Rectal smooth muscle tissue (tissue), 1 donor: ENCODE measurements at regions not wholly inside any gene's neighbourhood (a gene's known extent, or its start where the extent isn't known, plus 50 kb on each side); places are given as distances from the start of the nearest gene placed in this dataset.
"Not testable (repeated sequence)": the region's sequence is repeated elsewhere in the genome, so short reads cannot be mapped to it uniquely, and the experiment has no call there.

Source experiments
- H3K27ac ChIP-seq: one replicate; pipeline ENCODE4 v1.7.0; 2013; ENCODE audit warnings: low read depth, low read length, inconsistent platforms
- H3K27me3 ChIP-seq: one replicate; pipeline ENCODE4 v1.7.0; 2013; ENCODE audit warnings: low read length; ENCODE audit not compliant: control insufficient read depth, insufficient read depth
- H3K36me3 ChIP-seq: one replicate; pipeline ENCODE4 v1.7.0; 2013; ENCODE audit warnings: low read length; ENCODE audit not compliant: control insufficient read depth, insufficient read depth
- H3K4me1 ChIP-seq: one replicate; pipeline ENCODE4 v1.7.0; 2013; ENCODE audit warnings: low read length; ENCODE audit not compliant: control insufficient read depth, insufficient read depth
- H3K4me3 ChIP-seq: one replicate; pipeline ENCODE4 v1.7.0; 2013; ENCODE audit warnings: low read length
- H3K9ac ChIP-seq: one replicate; pipeline ENCODE4 v1.7.0; 2013; ENCODE audit warnings: low read length

DNA sequence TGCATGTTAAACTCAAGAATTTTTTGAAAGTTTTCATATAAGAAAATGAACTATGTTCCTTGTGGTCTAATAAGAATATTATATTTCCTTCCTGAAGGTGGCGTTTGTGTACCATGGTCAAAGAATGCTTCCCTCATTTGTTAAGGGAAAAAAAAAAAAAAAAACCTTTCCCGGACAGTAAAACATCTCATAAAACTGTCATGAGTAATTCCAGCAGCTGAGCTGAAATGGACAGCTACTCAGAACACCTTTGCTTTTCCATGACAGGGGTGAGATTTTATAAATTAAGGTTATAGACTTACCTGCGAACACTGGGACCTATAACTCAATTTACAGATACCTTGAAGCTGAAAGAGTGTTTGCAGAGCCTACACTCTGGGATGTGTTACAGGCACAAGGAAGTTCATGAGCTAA, 113.2 kb upstream of the RANBP3L start:
- Histone ChIP-seq H3K36me3 (no peaks in the 10 kb centered on the region), H3K4me1 (peaks cover 4% of the 10 kb centered on the region), H3K27me3 (no peaks in the 10 kb centered on the region), H3K4me3 (no peak overlapping the region), H3K9ac (no peak overlapping the region), H3K27ac (no peak overlapping the region)

DNA sequence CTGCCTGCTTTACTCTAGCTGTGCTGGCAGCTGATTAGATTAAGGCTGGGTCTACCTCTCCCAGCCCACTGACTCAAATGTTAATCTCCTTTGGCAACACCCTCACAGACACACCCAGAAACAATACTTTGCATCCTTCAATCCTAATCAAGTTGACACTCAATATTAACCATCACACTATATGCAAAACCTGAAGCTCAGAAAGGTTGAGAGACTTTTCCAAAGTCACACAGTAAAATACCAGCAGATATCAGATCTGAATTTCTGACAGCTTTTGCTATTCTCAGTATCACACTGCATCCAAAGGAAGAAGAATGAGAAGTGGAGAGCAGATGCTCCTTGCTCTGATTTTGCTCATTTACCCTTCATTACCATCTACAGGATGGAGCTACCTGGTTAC, 114.9 kb upstream of the RANBP3L start:
- Histone ChIP-seq H3K4me1 (peaks cover 4% of the 10 kb centered on the region), H3K27me3 (no peaks in the 10 kb centered on the region), H3K36me3 (no peaks in the 10 kb centered on the region), H3K9ac (no peak overlapping the region), H3K27ac (no peak overlapping the region), H3K4me3 (no peak overlapping the region)

DNA sequence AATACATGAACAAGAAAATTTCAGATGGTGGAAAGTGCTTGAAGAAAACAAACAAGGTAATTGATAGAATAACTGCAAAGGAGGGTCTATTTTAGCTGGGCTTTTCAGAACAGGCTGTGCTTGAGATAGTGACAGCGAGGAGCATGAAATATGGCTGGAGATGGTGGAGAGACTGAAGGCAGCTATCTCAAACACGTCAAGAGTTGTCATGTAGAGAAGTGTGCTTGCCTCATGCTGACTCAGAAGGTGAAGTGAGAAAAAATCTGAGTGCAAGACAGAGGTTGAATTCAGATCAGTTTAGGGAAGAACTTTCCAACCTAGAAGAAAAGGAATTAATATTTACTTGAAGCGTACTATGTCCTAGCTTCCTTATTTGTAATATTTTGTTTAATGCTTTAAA, 115.5 kb upstream of the RANBP3L start:
- Histone ChIP-seq H3K36me3 (no peaks in the 10 kb centered on the region), H3K27me3 (no peaks in the 10 kb centered on the region), H3K9ac (no peak overlapping the region), H3K27ac (no peak overlapping the region), H3K4me1 (peaks cover 4% of the 10 kb centered on the region), H3K4me3 (no peak overlapping the region)

- H3K4me3 ChIP-seq: no peak overlapping the region
- peaks cover 4% of the 10 kb centered on the region for H3K4me1 ChIP-seq
- H3K27me3 ChIP-seq: no peaks in the 10 kb centered on the region
- H3K27ac ChIP-seq: no peak overlapping the region
- no peaks in the 10 kb centered on the region for H3K36me3 ChIP-seq
- H3K9ac ChIP-seq: no peak overlapping the region
Measured at GRCh38 chr5:36417668-36418067, 116.0 kb upstream of the RANBP3L start.

DNA sequence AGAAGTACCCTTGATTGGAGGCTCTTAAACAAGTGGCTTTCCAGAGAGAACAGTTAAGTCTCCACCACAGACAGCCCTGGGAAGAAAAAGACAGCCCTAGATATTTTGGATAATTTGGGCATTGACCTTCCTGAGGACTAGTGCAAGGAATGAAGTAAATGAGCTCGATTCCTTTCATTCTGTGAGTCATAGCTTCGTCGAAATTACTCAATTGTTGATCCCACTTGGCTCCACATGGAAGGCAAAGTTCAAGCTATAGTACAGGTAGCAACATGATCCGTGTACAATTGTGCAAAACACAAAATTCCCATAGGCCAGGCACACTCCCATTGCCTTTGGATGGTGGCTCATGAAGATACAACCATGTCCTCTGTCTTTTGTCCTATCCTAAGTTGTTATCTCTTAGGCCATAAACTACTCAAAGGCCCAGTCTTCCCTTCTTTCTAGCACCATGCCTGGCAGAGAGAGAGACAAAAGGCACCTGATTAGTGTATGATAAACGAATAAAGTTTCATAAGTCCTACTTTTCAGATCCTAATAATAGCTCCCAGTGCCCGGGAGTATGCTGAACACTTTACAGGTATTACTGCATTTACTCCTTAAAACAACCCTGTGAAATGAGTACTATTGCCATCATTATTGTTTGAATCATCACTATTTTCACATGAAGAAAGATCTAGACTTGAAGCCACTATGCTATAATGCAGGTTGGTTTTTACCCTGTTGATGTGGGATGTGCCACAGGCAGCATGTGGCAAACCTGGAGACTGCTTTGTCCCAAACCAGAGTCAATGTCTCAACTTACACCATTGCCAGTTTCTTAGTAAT, 116.7 kb upstream of the RANBP3L start:
- no peak overlapping the region for H3K27ac ChIP-seq
- no peaks in the 10 kb centered on the region for H3K27me3 ChIP-seq

DNA sequence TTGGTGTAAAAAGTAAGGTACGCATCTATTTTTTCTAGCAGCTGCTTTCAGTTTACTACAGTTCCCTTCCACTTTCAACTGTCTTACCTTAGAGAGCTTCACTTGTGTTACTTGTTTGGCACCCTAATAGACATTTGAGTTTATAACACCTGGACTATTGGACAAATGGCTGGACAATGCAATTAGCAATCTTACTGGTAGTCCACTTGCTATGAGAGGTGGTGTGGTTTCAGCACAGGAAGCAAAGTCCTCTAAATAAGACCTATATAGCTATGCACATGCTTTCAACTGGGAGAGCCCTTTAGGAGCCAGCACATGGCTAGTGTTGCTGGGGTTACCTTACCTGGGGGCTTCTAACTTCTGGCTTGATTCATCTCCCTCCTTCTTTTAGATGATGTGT, 119.6 kb upstream of the RANBP3L start:
- no peak overlapping the region for H3K4me3 ChIP-seq
- H3K4me1 ChIP-seq: no peaks in the 10 kb centered on the region
- no peak overlapping the region for H3K27ac ChIP-seq
- H3K9ac ChIP-seq: no peak overlapping the region
- no peaks in the 10 kb centered on the region for H3K36me3 ChIP-seq
- H3K27me3 ChIP-seq: no peaks in the 10 kb centered on the region

More for the DNA sequence above, 116.7 kb upstream of the RANBP3L start:
- peaks cover 4% of the 10 kb centered on the region for H3K4me1 ChIP-seq
- no peak overlapping the region for H3K4me3 ChIP-seq
- no peaks in the 10 kb centered on the region for H3K36me3 ChIP-seq
- H3K9ac ChIP-seq: no peak overlapping the region

DNA sequence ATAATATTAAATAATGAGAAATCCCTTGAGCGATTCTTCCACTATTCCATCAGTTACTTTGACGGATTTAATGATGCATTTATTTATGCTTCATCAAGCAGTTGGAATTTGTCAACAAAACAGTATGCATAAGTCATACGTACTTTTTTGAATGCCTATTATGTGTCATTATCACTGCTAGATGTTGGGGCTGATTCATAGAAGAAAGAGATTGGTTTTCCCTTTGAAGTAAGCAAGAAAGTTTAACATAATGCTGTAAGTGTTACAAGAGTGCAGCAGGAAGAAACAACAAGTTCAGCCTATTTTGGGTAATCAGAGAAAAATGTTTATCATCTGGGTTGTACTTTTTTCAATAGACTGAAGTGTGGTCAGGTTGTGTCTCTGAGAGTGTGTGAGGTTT, 121.2 kb upstream of the RANBP3L start:
- no peaks in the 10 kb centered on the region for H3K4me1 ChIP-seq
- no peaks in the 10 kb centered on the region for H3K27me3 ChIP-seq
- no peaks in the 10 kb centered on the region for H3K36me3 ChIP-seq
- no peak overlapping the region for H3K9ac ChIP-seq
- H3K27ac ChIP-seq: no peak overlapping the region
- H3K4me3 ChIP-seq: no peak overlapping the region

DNA sequence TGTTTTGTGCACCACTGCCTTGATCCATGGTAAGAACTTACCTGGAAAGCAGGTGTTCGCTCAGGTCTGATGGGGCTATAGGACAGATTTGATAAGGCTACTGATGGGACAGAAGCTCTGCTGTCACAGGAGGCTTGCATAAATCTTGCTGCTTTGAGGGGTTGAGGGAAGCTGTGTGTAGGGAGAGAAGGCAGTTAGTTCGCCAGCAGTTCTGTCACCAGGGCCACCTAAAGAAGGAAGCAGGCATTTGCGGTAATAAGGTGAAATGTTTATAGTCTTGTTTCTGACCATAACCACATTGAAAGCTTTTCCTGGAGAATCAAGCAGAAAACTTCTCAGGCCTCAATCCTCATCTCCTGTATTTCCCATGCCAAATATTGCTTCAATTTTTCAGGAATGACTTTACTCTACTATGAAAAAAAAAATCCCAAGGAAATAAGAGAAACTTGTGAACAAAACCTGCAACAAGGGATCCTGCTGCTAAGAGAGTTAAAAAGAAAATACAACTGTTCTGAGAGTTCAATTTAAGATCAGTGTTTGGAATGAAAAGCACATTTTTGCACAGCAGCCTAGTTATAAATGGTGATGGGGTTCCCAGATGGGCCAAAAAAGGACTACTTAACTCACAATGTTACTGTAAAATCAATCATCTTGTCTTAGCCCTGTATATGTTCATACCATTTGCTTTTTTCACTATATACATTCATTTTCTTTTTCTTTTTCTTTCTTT, 122.0 kb upstream of the RANBP3L start:
- Histone ChIP-seq H3K4me3 (no peak overlapping the region), H3K27ac (no peak overlapping the region), H3K4me1 (no peaks in the 10 kb centered on the region), H3K36me3 (no peaks in the 10 kb centered on the region), H3K27me3 (no peaks in the 10 kb centered on the region), H3K9ac (no peak overlapping the region)

DNA sequence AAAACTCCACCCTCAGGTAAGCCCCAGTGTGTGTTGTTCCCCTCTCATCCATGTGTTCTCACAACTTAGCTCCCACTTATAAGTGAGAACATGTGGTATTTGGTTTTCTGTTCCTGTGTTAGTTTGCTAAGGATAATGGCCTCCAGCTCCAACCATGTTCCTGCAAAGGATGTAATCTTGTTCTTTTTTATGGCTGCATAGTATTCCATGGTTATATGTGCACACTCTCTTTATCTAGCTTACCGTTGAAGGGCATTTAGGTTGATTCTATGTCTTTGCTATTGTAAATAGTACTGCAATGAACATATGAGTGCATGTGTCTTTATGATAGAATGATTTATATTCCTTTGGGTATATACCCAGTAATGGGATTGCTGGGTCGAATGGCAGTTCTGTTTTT, 124.4 kb upstream of the RANBP3L start:
- not testable (repeated sequence) for H3K27me3 ChIP-seq, H3K4me3 ChIP-seq, H3K9ac ChIP-seq, H3K36me3 ChIP-seq, H3K4me1 ChIP-seq, H3K27ac ChIP-seq

- no peak overlapping the region for H3K27ac ChIP-seq
- no peaks in the 10 kb centered on the region for H3K4me1 ChIP-seq
- no peaks in the 10 kb centered on the region for H3K36me3 ChIP-seq
- no peak overlapping the region for H3K9ac ChIP-seq
- H3K4me3 ChIP-seq: no peak overlapping the region
- no peaks in the 10 kb centered on the region for H3K27me3 ChIP-seq
Measured at GRCh38 chr5:36435516-36435915, 133.8 kb upstream of the RANBP3L start.

DNA sequence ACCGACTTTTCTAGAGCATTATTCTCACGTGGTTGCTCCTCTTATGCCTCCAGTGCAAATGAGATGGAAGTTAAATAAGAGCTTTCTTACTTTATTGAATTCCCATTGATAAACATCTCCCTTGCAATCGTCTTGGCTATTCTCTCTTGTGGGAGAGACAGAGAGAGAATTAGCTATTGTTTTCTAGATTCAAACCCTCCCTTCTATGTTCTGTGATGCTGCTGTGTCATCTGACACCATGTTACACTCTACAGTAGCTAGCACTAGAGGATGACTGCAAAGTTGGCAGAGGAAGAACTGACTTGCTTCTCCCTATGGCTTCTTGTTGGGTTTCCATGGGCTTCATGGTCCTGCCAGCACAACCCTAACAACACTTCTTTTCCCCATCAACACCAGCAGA, 134.6 kb upstream of the RANBP3L start:
- no peaks in the 10 kb centered on the region for H3K4me1 ChIP-seq
- H3K27ac ChIP-seq: no peak overlapping the region
- no peaks in the 10 kb centered on the region for H3K27me3 ChIP-seq
- H3K36me3 ChIP-seq: no peaks in the 10 kb centered on the region
- no peak overlapping the region for H3K9ac ChIP-seq
- no peak overlapping the region for H3K4me3 ChIP-seq

DNA sequence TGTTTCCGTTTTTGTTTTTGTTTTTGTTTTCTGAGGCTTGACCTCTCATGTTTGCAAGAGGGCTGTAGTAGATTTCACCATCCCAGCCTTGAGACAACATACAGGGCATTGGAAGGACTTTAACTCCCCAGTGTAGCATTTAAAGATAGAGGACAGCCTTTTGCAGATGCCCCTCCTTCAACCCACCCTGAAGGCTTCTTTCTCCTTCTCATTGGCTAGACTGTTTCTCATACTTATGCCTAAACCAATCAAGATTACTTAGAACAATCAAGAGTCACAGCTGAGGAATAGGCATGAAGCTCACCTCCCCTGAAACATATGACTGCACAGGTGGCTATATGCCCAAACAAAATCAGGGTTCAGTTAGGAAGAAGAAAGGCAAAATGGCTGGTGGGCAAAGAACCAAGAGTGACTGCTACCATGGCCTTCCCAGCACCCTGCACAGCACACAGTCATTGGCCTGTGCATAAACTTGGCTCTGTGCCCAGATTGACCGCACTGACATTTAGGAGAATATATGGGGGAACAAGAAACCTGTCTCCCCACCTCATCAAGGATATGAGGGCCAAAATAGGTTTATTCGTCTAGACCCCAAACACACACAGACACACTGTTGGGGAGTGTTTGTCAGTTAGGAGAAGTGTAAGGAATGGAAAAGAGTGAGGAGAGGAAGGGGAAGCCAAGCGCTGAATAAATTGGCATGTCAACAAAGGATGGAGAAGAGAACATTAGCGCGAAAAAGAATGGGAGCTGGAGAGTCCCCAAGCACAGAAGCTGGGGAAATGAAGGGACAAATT, 137.3 kb upstream of the RANBP3L start:
- no peaks in the 10 kb centered on the region for H3K27me3 ChIP-seq
- H3K4me1 ChIP-seq: no peaks in the 10 kb centered on the region
- no peak overlapping the region for H3K9ac ChIP-seq
- H3K4me3 ChIP-seq: no peak overlapping the region
- no peak overlapping the region for H3K27ac ChIP-seq
- no peaks in the 10 kb centered on the region for H3K36me3 ChIP-seq
